Thyroid gland (tissue), 4 donors: ENCODE measurements at regions not wholly inside any gene's neighbourhood (a gene's known extent, or its start where the extent isn't known, plus 50 kb on each side); places are given as distances from the start of the nearest gene placed in this dataset.

Source experiments
- POLR2A ChIP-seq, 2 donors: fragments of 450-650 bp; IDR thresholded peaks; one replicate each; pipeline ENCODE4 v1.6.1; 2017; ENCODE audit warnings: antibody characterized with exemption in 2 of 2, mild to moderate bottlenecking in 2 of 2, moderate library complexity in 1 of 2
- TF ChIP-seq, protein P1 (sequence below), 6 experiments: fragments of 200-600 bp in 3 of 6; fragments of 450-650 bp in 3 of 6; sonication (generic) in 3 of 6; IDR thresholded peaks; one replicate each; pipeline ENCODE4 v1.5.1; 2016 to 2019; ENCODE audit warnings: antibody characterized with exemption in 6 of 6, mild to moderate bottlenecking in 2 of 6, inconsistent platforms in 1 of 6, moderate library complexity in 1 of 6

DNA sequence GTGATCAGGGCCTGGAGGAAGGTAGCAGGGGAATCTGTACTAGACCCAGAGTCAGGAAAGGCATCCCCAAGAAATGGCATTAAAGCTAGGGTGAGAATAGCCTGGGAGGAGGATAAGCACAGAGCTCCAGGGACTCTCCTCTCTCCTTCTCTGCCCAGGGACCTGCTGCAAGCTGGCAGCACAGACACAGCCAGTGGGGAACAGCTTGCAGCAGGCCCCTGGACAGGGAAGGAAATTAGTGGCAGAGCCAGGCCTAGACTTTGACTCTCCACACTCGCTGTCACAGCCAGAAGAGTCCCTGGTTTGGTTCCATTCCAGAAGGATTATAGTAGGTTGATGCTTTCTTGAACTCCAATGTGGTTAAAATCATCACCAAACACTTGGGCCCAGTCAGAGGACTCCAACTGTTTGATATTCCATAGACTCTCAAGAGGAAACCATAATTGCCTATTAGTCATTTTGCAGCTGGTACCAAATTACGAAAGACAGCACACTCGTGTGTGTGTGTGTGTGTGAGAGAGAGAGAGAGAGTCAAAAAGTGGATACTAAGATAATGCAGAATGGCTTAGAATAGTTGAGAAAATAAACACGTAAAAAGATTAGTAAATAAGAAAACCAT is 95.5 kb upstream of the ATP8B1 start:
- TF ChIP-seq, protein P1, sequence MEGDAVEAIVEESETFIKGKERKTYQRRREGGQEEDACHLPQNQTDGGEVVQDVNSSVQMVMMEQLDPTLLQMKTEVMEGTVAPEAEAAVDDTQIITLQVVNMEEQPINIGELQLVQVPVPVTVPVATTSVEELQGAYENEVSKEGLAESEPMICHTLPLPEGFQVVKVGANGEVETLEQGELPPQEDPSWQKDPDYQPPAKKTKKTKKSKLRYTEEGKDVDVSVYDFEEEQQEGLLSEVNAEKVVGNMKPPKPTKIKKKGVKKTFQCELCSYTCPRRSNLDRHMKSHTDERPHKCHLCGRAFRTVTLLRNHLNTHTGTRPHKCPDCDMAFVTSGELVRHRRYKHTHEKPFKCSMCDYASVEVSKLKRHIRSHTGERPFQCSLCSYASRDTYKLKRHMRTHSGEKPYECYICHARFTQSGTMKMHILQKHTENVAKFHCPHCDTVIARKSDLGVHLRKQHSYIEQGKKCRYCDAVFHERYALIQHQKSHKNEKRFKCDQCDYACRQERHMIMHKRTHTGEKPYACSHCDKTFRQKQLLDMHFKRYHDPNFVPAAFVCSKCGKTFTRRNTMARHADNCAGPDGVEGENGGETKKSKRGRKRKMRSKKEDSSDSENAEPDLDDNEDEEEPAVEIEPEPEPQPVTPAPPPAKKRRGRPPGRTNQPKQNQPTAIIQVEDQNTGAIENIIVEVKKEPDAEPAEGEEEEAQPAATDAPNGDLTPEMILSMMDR (IDR thresholded peaks at IDR 0.05): no peak
- TF ChIP-seq POLR2A (IDR thresholded peaks at IDR 0.05): no peak
